Erythroblast (primary cell): ENCODE measurements at regions not wholly inside any gene's neighbourhood (a gene's known extent, or its start where the extent isn't known, plus 50 kb on each side); places are given as distances from the start of the nearest gene placed in this dataset.

Experiments used
- DNase-seq, 2 experiments: peaks; one replicate each; lab custom pipeline; 2025; lab: John Stamatoyannopoulos, UW
- GATA1 ChIP-seq: IDR thresholded peaks from 2 replicates; pipeline ENCODE4 v1.6.1; 2011; ENCODE audit warnings: low read depth, mild to moderate bottlenecking, control low read depth, low read length, moderate library complexity
- POLR2A ChIP-seq: IDR thresholded peaks from 2 replicates; pipeline ENCODE4 v1.6.1; 2011; ENCODE audit warnings: mild to moderate bottlenecking, low read length

GRCh38 chr19:30152510-30153291 is 210.7 kb downstream of the URI1 start:
- TF ChIP-seq POLR2A: no peak
- TF ChIP-seq GATA1: no peak
- DNase-seq: no peak

GRCh38 chr19:30153326-30154210 is 211.5 kb downstream of the URI1 start:
- no peak for TF ChIP-seq GATA1
- no peak for TF ChIP-seq POLR2A
- DNase-seq: no peak

GRCh38 chr19:30154410-30154809 is 212.4 kb downstream of the URI1 start:
- no peak for TF ChIP-seq GATA1
- no peak for TF ChIP-seq POLR2A
- DNase-seq: no peak

- no peak for TF ChIP-seq POLR2A
- TF ChIP-seq GATA1: no peak
- no peak for DNase-seq
Measured at GRCh38 chr19:30155381-30156200, 213.6 kb downstream of the URI1 start.

- TF ChIP-seq POLR2A: no peak
- TF ChIP-seq GATA1: no peak
- DNase-seq: no peak
Measured at GRCh38 chr19:30156646-30157045, 214.6 kb downstream of the URI1 start.

- no peak for DNase-seq
- TF ChIP-seq POLR2A (no peak), GATA1 (no peak)
Measured at GRCh38 chr19:30158067-30158892, 213.9 kb upstream of the ZNF536 start.

- TF ChIP-seq POLR2A (no peak), GATA1 (no peak)
- no peak for DNase-seq
Measured at GRCh38 chr19:30158893-30159245, 213.3 kb upstream of the ZNF536 start.

- TF ChIP-seq GATA1: no peak
- no peak for TF ChIP-seq POLR2A
- no peak for DNase-seq
Measured at GRCh38 chr19:30159636-30160035, 212.5 kb upstream of the ZNF536 start.

- TF ChIP-seq POLR2A (no peak), GATA1 (no peak)
- DNase-seq: no peak
Measured at GRCh38 chr19:30160426-30160825, 211.8 kb upstream of the ZNF536 start.

- DNase-seq: no peak
- no peak for TF ChIP-seq POLR2A
- TF ChIP-seq GATA1: no peak
Measured at GRCh38 chr19:30161021-30161655, 211.0 kb upstream of the ZNF536 start.

- no peak for DNase-seq
- TF ChIP-seq GATA1: no peak
- no peak for TF ChIP-seq POLR2A
Measured at GRCh38 chr19:30161770-30162169, 210.4 kb upstream of the ZNF536 start.

- no peak for TF ChIP-seq POLR2A
- DNase-seq: no peak
Measured at GRCh38 chr19:30162718-30163117, 209.5 kb upstream of the ZNF536 start.
